Thyroid gland (tissue), 4 donors: ENCODE measurements at regions not wholly inside any gene's neighbourhood (a gene's known extent, or its start where the extent isn't known, plus 50 kb on each side); places are given as distances from the start of the nearest gene placed in this dataset.

ENCODE experiments used
- DNase-seq, 2 donors: peaks; one replicate each; pipeline ENCODE4 v3.0.0-alpha.2; 2019
- H3K27ac ChIP-seq, 3 donors: fragments of 200-600 bp; sonication (generic); 1 replicate in 2 of 3; 2 replicates in 1 of 3; pipeline ENCODE4 v1.5.1; 2016 to 2019; ENCODE audit warnings: mild to moderate bottlenecking in 1 of 3, moderate library complexity in 1 of 3
- H3K27me3 ChIP-seq: fragments of 200-600 bp; sonication (generic); one replicate; pipeline ENCODE4 v1.5.1; 2019
- H3K36me3 ChIP-seq, 2 donors: fragments of 200-600 bp; sonication (generic); one replicate each; pipeline ENCODE4 v1.5.1; 2016 to 2019
- H3K4me1 ChIP-seq, 2 donors: fragments of 200-600 bp; sonication (generic); one replicate each; pipeline ENCODE4 v1.5.1; 2017 to 2019
- H3K4me3 ChIP-seq, 3 donors: fragments of 200-600 bp; sonication (generic); replicated peaks in 1 of 3; 1 replicate in 2 of 3; 2 replicates in 1 of 3; pipeline ENCODE4 v1.5.1; 2016; ENCODE audit warnings: mild to moderate bottlenecking in 1 of 3
- H3K9me3 ChIP-seq: fragments of 200-600 bp; sonication (generic); one replicate; pipeline ENCODE4 v1.5.1; 2017
- POLR2A ChIP-seq, 2 donors: fragments of 450-650 bp; IDR thresholded peaks; one replicate each; pipeline ENCODE4 v1.6.1; 2017; ENCODE audit warnings: antibody characterized with exemption in 2 of 2, mild to moderate bottlenecking in 2 of 2, moderate library complexity in 1 of 2
- WGBS, 2 donors: methylation state at CpG; one replicate each; pipeline ENCODE4 v1.1.5; 2017; 5-methylcytosine and 5-hydroxymethylcytosine counted together
- intact Hi-C: fragments of 100-400 bp; cut with DNase I; formaldehyde crosslinking; loops from one replicate; pipeline ENCODE4 v1.15.1; 2023
- TF ChIP-seq, protein P1 (sequence below), 6 experiments: fragments of 200-600 bp in 3 of 6; fragments of 450-650 bp in 3 of 6; sonication (generic) in 3 of 6; IDR thresholded peaks; one replicate each; pipeline ENCODE4 v1.5.1; 2016 to 2019; ENCODE audit warnings: antibody characterized with exemption in 6 of 6, mild to moderate bottlenecking in 2 of 6, inconsistent platforms in 1 of 6, moderate library complexity in 1 of 6

- Histone ChIP-seq H3K27me3 (no peaks in the 10 kb centered on the region), H3K4me3 (no peak overlapping the region), H3K27ac (no peak overlapping the region), H3K36me3 (no peaks in the 10 kb centered on the region), H3K4me1 (no peaks in the 10 kb centered on the region), H3K9me3 (no peaks in the 10 kb centered on the region)
- intact Hi-C loops, result no loop called here
- DNase-seq, result no peak
- TF ChIP-seq POLR2A (IDR thresholded peaks at IDR 0.05), result no peak
- TF ChIP-seq, protein P1, sequence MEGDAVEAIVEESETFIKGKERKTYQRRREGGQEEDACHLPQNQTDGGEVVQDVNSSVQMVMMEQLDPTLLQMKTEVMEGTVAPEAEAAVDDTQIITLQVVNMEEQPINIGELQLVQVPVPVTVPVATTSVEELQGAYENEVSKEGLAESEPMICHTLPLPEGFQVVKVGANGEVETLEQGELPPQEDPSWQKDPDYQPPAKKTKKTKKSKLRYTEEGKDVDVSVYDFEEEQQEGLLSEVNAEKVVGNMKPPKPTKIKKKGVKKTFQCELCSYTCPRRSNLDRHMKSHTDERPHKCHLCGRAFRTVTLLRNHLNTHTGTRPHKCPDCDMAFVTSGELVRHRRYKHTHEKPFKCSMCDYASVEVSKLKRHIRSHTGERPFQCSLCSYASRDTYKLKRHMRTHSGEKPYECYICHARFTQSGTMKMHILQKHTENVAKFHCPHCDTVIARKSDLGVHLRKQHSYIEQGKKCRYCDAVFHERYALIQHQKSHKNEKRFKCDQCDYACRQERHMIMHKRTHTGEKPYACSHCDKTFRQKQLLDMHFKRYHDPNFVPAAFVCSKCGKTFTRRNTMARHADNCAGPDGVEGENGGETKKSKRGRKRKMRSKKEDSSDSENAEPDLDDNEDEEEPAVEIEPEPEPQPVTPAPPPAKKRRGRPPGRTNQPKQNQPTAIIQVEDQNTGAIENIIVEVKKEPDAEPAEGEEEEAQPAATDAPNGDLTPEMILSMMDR (IDR thresholded peaks at IDR 0.05), result no peak
Observed at GRCh38 chr12:88781909-88782308, 201.6 kb upstream of the KITLG start.

DNA sequence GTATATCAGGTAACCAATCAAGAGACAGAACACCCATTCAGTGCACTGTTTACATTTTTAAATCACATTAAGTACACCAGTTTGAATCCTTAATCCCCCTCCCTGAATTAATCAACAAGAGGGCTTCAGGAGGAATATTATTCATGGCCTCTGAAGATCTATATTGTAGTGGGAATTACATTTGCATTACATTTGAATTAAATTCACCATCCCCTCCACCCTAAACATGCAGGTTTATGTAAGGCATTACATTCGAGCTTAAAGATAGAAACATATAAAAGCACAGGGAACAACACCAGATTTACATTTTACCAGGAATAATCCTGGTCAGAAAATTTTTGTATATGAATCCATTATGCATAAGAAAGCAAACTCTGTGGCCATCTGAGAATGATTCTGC, 197.8 kb upstream of the KITLG start:
- Histone ChIP-seq H3K4me1 (no peaks in the 10 kb centered on the region), H3K27ac (no peak overlapping the region), H3K9me3 (no peaks in the 10 kb centered on the region), H3K27me3 (no peaks in the 10 kb centered on the region), H3K4me3 (no peak overlapping the region), H3K36me3 (no peaks in the 10 kb centered on the region)
- no peak for DNase-seq
- intact Hi-C loops, result no loop called here
- no peak for TF ChIP-seq POLR2A (IDR thresholded peaks at IDR 0.05)
- TF ChIP-seq, protein P1 (IDR thresholded peaks at IDR 0.05), result no peak
- whole genome bisulfite sequencing, 2 donors, result 80 to 81% methylated on average over 1 of the region's 1 CpG

DNA sequence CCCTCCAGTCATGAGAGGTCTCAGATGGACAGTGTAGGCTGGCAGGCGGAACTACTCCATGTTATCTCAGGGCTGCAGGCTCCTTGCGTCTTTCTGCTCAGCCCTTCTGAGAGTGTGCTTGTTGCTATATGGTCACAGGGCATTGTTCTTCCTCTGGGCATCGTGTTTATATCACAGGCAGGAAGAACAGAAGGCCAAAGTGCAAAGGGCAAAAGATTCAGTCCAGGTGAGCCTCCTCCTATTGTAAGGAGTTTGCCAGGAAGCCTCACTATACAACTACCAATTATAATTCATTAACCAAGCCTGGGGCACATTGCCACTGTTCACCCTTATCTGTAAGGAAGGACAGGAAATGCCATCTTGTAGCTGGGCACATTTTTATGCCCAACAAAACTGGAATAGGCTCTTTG, 195.5 kb upstream of the KITLG start:
- Histone ChIP-seq H3K4me3 (no peak overlapping the region), H3K36me3 (no peaks in the 10 kb centered on the region), H3K27ac (no peak overlapping the region), H3K4me1 (no peaks in the 10 kb centered on the region), H3K9me3 (no peaks in the 10 kb centered on the region), H3K27me3 (no peaks in the 10 kb centered on the region)
- intact Hi-C loops, result no loop called here
- WGBS, 2 donors, result 67 to 71% methylated on average over 3 of the region's 3 CpGs
- TF ChIP-seq, protein P1 (IDR thresholded peaks at IDR 0.05), result no peak
- no peak for TF ChIP-seq POLR2A (IDR thresholded peaks at IDR 0.05)
- DNase-seq, result no peak

- Histone ChIP-seq H3K4me3 (no peak overlapping the region), H3K36me3 (no peaks in the 10 kb centered on the region), H3K27ac (no peak overlapping the region), H3K27me3 (no peaks in the 10 kb centered on the region), H3K9me3 (no peaks in the 10 kb centered on the region), H3K4me1 (no peaks in the 10 kb centered on the region)
- intact Hi-C loops, result no loop called here
- TF ChIP-seq, protein P1 (IDR thresholded peaks at IDR 0.05), result no peak
- no peak for TF ChIP-seq POLR2A (IDR thresholded peaks at IDR 0.05)
- DNase-seq, result no peak
- WGBS, 2 donors, result 71 to 78% methylated on average over 1 of the region's 1 CpG
Observed at GRCh38 chr12:88767699-88768098, 187.4 kb upstream of the KITLG start.

DNA sequence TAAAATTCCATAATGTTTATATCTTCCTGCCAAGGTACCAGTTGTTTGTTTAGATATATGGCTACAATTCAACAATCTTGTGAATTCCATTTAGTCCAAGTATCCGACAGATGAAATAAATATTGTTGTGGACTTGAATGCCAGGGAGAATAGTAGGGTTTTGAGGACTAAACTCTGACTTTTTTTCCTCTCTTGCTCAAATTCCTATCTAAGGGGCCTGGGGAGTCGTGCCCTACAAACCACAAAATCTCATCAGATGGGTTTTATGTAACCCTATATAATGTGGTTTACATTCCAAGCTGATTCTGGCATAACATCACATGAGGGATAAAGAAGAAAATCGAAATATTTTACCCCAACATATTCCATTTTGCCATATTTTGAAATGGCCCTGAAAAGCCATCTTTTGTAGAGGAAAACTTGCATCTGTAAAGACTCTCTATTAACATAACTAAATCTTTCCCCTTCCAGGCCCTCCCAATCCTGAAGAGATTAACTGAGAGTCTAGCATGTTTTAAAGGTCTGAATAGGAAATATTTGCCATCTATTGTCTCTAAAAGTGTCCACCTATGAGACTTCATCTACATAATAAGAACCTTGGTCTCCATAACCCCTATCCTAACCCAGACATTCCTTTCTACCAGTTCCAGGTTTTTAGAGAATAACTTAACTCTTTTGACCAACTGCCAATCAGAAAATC, 184.7 kb upstream of the KITLG start:
- no peak overlapping the region for H3K4me3 ChIP-seq
- TF ChIP-seq, protein P1 (IDR thresholded peaks at IDR 0.05), result no peak
- H3K9me3 ChIP-seq, result no peaks in the 10 kb centered on the region
- WGBS, 2 donors, result 73 to 75% methylated on average over 3 of the region's 3 CpGs
- H3K27me3 ChIP-seq, result no peaks in the 10 kb centered on the region
- intact Hi-C loops, result no loop called here
- DNase-seq, result no peak
- no peaks in the 10 kb centered on the region for H3K36me3 ChIP-seq
- no peak overlapping the region for H3K27ac ChIP-seq
- no peaks in the 10 kb centered on the region for H3K4me1 ChIP-seq
